Brain microvascular endothelial cell (primary cell): ENCODE measurements at regions not wholly inside any gene's neighbourhood (a gene's known extent, or its start where the extent isn't known, plus 50 kb on each side); places are given as distances from the start of the nearest gene placed in this dataset.

Source experiments
- DNase-seq: peaks from one replicate; pipeline ENCODE4 v3.0.0-alpha.2; 2020
- H3K27ac ChIP-seq: fragments of 250-450 bp; sonication (Bioruptor Pico); 2 replicates; pipeline ENCODE4 v1.5.1; 2020; ENCODE audit warnings: mild to moderate bottlenecking, moderate library complexity
- H3K27me3 ChIP-seq: fragments of 250-450 bp; sonication (Bioruptor Pico); replicated peaks from 2 replicates; pipeline ENCODE4 v1.5.1; 2020; ENCODE audit warnings: mild to moderate bottlenecking
- H3K36me3 ChIP-seq: fragments of 250-450 bp; sonication (Bioruptor Pico); replicated peaks from 2 replicates; pipeline ENCODE4 v1.5.1; 2020; ENCODE audit warnings: mild to moderate bottlenecking
- H3K4me3 ChIP-seq: 2 replicates; pipeline ENCODE4 v1.5.1; 2011; ENCODE audit warnings: low read depth, mild to moderate bottlenecking, control low read depth, low read length, moderate library complexity
- in situ Hi-C: cut with HindIII; loops from 2 replicates; pipeline ENCODE4 v1.10.0; 2017; ENCODE audit warnings: low sequenced_read_pairs, low pct_ligation_motif_present
- TF ChIP-seq, protein P1 (sequence below): IDR thresholded peaks from 2 replicates; pipeline ENCODE4 v1.5.1; 2011; ENCODE audit warnings: low read depth, mild to moderate bottlenecking, moderate library complexity, low read length, control low read depth, inconsistent platforms; ENCODE audit errors: missing control alignments

DNA sequence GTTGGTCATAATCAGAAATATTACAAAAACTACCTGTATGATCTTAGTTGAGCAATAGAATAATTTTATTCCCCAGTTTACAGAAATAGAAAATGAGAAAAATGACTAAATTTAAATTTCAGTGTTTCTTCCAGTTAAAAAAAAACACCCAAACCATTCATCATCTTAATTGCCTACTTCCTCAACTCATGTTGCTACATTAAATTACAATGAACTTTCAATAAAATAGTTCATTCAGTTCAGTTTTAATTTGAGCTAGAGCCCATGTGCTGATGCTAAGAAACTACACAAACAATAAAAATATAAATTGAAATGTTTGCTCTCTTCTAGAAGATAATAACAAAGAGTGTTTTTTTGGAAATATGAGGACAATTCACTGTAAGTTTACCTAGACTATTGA is 820.4 kb downstream of the SLITRK6 start:
- DNase-seq, result no peak
- Histone ChIP-seq H3K27ac (no peak overlapping the region), H3K4me3 (no peak overlapping the region), H3K36me3 (no peaks in the 10 kb centered on the region), H3K27me3 (no peaks in the 10 kb centered on the region)
- TF ChIP-seq, protein P1, sequence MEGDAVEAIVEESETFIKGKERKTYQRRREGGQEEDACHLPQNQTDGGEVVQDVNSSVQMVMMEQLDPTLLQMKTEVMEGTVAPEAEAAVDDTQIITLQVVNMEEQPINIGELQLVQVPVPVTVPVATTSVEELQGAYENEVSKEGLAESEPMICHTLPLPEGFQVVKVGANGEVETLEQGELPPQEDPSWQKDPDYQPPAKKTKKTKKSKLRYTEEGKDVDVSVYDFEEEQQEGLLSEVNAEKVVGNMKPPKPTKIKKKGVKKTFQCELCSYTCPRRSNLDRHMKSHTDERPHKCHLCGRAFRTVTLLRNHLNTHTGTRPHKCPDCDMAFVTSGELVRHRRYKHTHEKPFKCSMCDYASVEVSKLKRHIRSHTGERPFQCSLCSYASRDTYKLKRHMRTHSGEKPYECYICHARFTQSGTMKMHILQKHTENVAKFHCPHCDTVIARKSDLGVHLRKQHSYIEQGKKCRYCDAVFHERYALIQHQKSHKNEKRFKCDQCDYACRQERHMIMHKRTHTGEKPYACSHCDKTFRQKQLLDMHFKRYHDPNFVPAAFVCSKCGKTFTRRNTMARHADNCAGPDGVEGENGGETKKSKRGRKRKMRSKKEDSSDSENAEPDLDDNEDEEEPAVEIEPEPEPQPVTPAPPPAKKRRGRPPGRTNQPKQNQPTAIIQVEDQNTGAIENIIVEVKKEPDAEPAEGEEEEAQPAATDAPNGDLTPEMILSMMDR, result no peak
- in situ Hi-C loops, result no loop called here

DNA sequence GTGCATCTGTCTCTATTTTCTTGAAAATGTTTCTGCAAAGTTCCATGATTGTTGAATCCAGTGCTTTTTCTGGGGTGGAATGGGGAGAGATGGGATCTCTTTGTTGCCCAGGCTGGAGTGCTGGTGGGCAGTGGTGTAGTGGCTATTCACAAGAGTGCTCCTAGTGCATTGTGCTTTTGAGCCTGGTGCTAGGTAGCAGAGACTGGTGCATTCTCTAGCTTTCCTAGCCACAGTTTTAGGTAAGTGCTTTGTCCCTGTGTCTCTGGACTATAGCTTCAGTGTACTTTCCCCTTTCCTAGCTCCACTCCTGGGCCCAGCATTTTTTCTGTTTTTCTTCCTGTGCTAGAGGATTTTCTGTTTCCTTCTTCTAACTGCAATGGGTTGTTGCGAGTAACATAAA is 825.6 kb downstream of the SLITRK6 start:
- DNase-seq, result no peak
- in situ Hi-C loops, result no loop called here
- Histone ChIP-seq H3K27me3 (no peaks in the 10 kb centered on the region), H3K36me3 (no peaks in the 10 kb centered on the region), H3K27ac (no peak overlapping the region), H3K4me3 (no peak overlapping the region)
- TF ChIP-seq, protein P1, result no peak

DNA sequence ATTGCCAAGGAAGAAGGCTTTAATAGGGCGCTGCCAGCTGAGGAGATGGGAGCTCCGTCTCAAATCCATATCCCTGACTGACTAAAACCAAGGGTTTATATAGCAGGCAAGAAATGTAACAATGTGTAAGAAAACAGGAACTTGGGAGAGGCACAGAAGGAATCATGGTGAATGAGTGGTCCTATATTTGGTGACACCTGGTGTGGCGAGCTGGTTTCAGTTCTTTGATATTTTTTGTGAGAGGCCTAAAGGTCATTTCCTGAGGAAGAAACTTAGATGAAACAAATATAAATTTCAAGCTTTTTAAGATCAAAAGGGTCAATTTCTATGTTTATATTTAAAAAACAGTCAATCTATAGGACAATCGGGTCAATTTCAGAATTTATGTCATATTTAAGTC is 826.3 kb downstream of the SLITRK6 start:
- TF ChIP-seq, protein P1, result no peak
- H3K4me3 ChIP-seq, result no peak overlapping the region
- no peak overlapping the region for H3K27ac ChIP-seq
- DNase-seq, result no peak
- H3K36me3 ChIP-seq, result no peaks in the 10 kb centered on the region
- in situ Hi-C loops, result no loop called here
- no peaks in the 10 kb centered on the region for H3K27me3 ChIP-seq

DNA sequence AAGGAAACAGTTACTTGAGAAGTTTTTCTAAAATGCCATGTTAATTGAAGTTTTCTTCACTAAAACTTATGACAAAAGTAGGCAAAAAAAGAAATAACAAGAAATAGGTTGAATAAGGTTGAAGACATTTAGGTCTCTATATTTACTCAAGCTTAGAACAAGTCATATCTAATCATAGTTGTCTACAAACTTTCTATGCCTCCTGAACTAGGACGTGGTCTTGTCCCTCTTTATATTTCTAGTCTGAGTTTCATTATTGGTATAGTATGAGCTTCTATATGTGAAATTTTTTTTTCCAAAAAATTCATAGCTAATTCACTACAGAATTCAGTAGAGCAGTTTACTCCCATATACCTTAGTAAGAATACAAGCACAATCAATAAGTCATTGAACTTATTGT is 836.4 kb downstream of the SLITRK6 start:
- H3K4me3 ChIP-seq, result no peak overlapping the region
- no peaks in the 10 kb centered on the region for H3K36me3 ChIP-seq
- no peak overlapping the region for H3K27ac ChIP-seq
- in situ Hi-C loops, result no loop called here
- H3K27me3 ChIP-seq, result no peaks in the 10 kb centered on the region
- TF ChIP-seq, protein P1, result no peak
- DNase-seq, result no peak

DNA sequence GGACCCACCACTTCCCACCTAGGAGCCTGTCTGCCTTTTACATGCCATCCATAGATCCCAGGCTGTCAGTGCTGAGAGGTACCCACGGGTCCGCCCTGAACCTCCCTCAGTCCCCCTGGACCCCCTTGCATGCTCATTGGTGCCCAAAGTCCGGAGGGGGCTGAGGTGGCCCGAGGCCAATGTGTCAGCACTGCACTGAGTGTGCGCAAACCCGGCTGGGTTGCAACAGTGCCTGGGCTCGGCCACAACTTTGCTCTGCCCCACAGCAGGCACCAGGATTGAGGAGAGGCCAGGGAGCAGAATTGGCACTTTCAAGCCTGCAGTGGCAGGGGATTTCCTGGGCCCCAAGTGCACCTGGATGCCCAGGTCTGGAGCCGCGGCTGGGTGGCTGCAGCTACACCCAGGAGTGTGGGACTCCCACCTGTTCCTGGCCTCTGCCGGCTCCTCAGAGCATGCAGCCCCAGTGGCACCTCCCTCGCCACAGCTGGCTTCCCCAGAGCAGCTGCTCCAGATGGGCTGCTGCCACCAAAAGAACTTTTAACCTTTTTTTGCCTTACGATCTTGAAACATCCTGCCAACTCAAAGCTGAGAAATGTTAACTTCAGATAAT is 837.0 kb downstream of the SLITRK6 start:
- no peak overlapping the region for H3K4me3 ChIP-seq
- H3K27ac ChIP-seq, result no peak overlapping the region
- in situ Hi-C loops, result no loop called here
- no peaks in the 10 kb centered on the region for H3K27me3 ChIP-seq
- H3K36me3 ChIP-seq, result no peaks in the 10 kb centered on the region
- no peak for DNase-seq
- TF ChIP-seq, protein P1, result no peak

DNA sequence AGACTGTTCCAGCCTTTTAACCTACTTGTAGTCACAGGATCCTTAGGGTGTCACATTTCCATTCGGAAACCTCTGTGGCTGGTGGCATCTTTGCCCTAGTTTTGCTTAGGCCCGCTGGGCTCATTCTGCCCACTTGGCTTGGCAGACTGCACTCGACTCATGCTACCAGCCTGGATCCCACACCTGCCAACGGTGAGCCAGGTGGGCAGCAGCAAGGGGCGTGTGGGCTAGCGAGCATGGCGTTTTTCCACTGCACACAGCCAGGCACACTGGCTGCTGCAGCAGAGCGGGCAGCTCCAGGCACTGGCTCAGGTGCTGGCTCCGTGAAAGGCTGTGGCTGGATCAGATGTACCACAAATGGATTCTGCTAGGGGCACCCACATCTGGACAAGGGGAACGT is 838.2 kb downstream of the SLITRK6 start:
- Histone ChIP-seq H3K27me3 (no peaks in the 10 kb centered on the region), H3K27ac (no peak overlapping the region), H3K36me3 (no peaks in the 10 kb centered on the region), H3K4me3 (no peak overlapping the region)
- in situ Hi-C loops, result no loop called here
- TF ChIP-seq, protein P1, result no peak
- DNase-seq, result no peak
